Fibroblast of lung (primary cell): ENCODE measurements at regions not wholly inside any gene's neighbourhood (a gene's known extent, or its start where the extent isn't known, plus 50 kb on each side); places are given as distances from the start of the nearest gene placed in this dataset.

Source experiments
- DNase-seq, 2 donors: peaks; one replicate each; pipeline versions ENCODE4 v3.0.0 to v3.0.0-alpha.2; 2010; ENCODE audit warnings: low read depth in 2 of 2
- H2AFZ ChIP-seq: 2 replicates; pipeline ENCODE4 v1.5.1; 2012; ENCODE audit warnings: low read length, control low read depth, inconsistent platforms
- H3K27ac ChIP-seq: 2 replicates; pipeline ENCODE4 v1.5.1; 2011; ENCODE audit warnings: low read length, control low read depth; ENCODE audit not compliant: insufficient read depth
- H3K27me3 ChIP-seq: 2 replicates; pipeline ENCODE4 v1.5.1; 2011; ENCODE audit warnings: mild to moderate bottlenecking, low read length; ENCODE audit not compliant: control insufficient read depth, insufficient read depth
- H3K36me3 ChIP-seq: 2 replicates; pipeline ENCODE4 v1.5.1; 2011; ENCODE audit warnings: low read length; ENCODE audit not compliant: control insufficient read depth, insufficient read depth
- H3K4me1 ChIP-seq: 2 replicates; pipeline ENCODE4 v1.5.1; 2011; ENCODE audit warnings: low read length; ENCODE audit not compliant: control insufficient read depth, insufficient read depth; ENCODE audit errors: extremely low read depth
- H3K4me2 ChIP-seq: 2 replicates; pipeline ENCODE4 v1.5.1; 2011; ENCODE audit warnings: low read length, control low read depth; ENCODE audit not compliant: insufficient read depth; ENCODE audit errors: extremely low read depth
- H3K4me3 ChIP-seq, 4 experiments: fragments of 200-600 bp in 1 of 4; sonication (generic) in 1 of 4; replicated peaks in 1 of 4; 2 replicates each; pipeline ENCODE4 v1.5.1; 2011 to 2016; ENCODE audit warnings: low read length in 4 of 4, low read depth in 3 of 4, mild to moderate bottlenecking in 3 of 4, control low read depth in 2 of 4, inconsistent platforms in 1 of 4, mixed read lengths in 1 of 4; ENCODE audit not compliant: insufficient read depth in 1 of 4; ENCODE audit errors: control extremely low read depth in 1 of 4
- H3K79me2 ChIP-seq: 2 replicates; pipeline ENCODE4 v1.5.1; 2012; ENCODE audit warnings: mild to moderate bottlenecking, low read length, inconsistent platforms; ENCODE audit not compliant: control insufficient read depth, insufficient read depth
- H3K9ac ChIP-seq: 2 replicates; pipeline ENCODE4 v1.5.1; 2011; ENCODE audit warnings: mild to moderate bottlenecking, low read length, control low read depth; ENCODE audit not compliant: insufficient read depth
- H3K9me3 ChIP-seq: 2 replicates; pipeline ENCODE4 v1.5.1; 2012; ENCODE audit warnings: low read depth, low read length; ENCODE audit not compliant: control insufficient read depth, insufficient read depth
- H4K20me1 ChIP-seq: 2 replicates; pipeline ENCODE4 v1.5.1; 2011; ENCODE audit warnings: low read length; ENCODE audit not compliant: control insufficient read depth, insufficient read depth; ENCODE audit errors: extremely low read depth
- EZH2 ChIP-seq: IDR thresholded peaks from 2 replicates; pipeline ENCODE4 v1.5.1; 2012; ENCODE audit warnings: low read length, control low read depth, mild to moderate bottlenecking; ENCODE audit errors: missing control alignments
- TF ChIP-seq, protein P1 (sequence below), 2 donors: IDR thresholded peaks in 1 of 2; conservative IDR thresholded peaks in 1 of 2; 1 replicate in 1 of 2; 2 replicates in 1 of 2; pipeline ENCODE4 v1.5.1; 2011 to 2012; ENCODE audit warnings: low read length in 2 of 2, control low read depth in 1 of 2, inconsistent platforms in 1 of 2, low read depth in 1 of 2, mild to moderate bottlenecking in 1 of 2

DNA sequence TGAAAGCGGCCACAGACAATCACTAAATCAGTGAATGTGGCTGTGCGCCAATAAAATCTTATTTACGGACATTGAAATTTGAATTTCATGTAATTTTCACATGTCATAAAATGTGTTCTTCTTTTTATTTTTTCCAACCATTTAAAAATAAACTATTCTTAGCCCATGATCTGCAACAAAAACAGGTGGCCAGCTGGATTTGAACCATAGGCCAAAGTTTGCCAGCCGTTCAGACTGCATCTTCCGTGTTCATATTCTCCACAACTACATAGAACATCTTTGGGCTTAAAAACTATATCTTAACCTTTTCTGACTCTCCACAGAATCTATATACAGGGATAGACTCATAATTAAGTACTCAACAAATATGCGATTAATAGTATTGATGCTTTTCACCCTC, 81.2 kb upstream of the RALGPS2 start:
- H3K9ac ChIP-seq: no peak overlapping the region
- no peak for DNase-seq
- H3K36me3 ChIP-seq: no peaks in the 10 kb centered on the region

DNA sequence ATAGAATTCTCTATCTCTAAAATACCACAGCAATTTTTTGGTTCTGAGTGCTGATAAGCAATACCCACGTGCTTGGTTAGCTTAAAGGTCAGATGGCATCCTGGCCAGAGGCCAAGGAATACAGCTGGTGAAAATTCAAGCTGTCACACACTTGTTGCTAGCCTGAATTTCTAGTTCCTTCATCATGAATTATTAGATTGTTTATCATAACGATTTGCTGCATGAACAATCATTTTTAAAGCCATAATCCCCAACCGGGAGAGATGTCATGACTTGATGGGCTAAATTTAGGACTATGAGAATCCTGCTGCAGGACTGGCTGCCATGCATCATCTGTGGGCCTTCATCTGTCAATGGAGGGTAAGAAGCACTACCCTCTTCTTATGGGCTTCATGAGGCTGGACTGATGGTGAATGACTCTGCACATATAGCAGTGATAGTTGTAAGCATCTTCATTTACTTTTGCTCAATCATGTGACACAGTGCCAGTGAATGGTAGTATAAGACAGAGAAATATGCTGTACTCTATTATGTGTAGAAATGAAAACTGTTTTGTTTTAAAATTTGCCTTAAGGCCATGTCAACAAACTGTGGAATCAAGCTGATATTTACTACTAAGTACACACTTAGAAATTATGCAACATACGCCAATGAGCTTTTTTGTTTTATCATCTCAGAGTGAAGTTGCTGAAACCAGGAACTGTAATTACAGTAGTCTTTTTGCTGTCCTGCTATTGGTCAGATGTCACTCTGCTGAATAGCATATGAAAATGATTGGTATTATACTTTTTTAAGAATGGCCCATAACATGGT, 80.5 kb upstream of the RALGPS2 start:
- Histone ChIP-seq H3K27ac (peak overlapping the region; percentile 44), H3K9me3 (no peaks in the 10 kb centered on the region), H3K4me2 (peak overlapping the region; percentile 26), H3K9ac (no peak overlapping the region), H3K4me1 (peaks cover 10% of the 10 kb centered on the region), H3K79me2 (no peaks in the 10 kb centered on the region), H2AFZ (no peak overlapping the region), H3K4me3 (no peak overlapping the region), H3K27me3 (no peaks in the 10 kb centered on the region), H3K36me3 (no peaks in the 10 kb centered on the region), H4K20me1 (no peaks in the 10 kb centered on the region)
- DNase-seq: peak; percentile 58 to 71
- TF ChIP-seq EZH2: no peak
- TF ChIP-seq, protein P1, sequence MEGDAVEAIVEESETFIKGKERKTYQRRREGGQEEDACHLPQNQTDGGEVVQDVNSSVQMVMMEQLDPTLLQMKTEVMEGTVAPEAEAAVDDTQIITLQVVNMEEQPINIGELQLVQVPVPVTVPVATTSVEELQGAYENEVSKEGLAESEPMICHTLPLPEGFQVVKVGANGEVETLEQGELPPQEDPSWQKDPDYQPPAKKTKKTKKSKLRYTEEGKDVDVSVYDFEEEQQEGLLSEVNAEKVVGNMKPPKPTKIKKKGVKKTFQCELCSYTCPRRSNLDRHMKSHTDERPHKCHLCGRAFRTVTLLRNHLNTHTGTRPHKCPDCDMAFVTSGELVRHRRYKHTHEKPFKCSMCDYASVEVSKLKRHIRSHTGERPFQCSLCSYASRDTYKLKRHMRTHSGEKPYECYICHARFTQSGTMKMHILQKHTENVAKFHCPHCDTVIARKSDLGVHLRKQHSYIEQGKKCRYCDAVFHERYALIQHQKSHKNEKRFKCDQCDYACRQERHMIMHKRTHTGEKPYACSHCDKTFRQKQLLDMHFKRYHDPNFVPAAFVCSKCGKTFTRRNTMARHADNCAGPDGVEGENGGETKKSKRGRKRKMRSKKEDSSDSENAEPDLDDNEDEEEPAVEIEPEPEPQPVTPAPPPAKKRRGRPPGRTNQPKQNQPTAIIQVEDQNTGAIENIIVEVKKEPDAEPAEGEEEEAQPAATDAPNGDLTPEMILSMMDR (conservative IDR thresholded peaks at IDR 0.05 in 1 of 2, IDR thresholded peaks at IDR 0.05 in 1 of 2; ENCODE audit: low read depth in 1 of 2, low read length in 2 of 2): no peak

More for the DNA sequence above, 81.2 kb upstream of the RALGPS2 start:
- H3K4me1 ChIP-seq: peaks cover 10% of the 10 kb centered on the region
- no peaks in the 10 kb centered on the region for H4K20me1 ChIP-seq
- no peaks in the 10 kb centered on the region for H3K27me3 ChIP-seq
- H3K4me2 ChIP-seq: no peak overlapping the region
- no peaks in the 10 kb centered on the region for H3K79me2 ChIP-seq
- H2AFZ ChIP-seq: no peak overlapping the region
- TF ChIP-seq, protein P1 (conservative IDR thresholded peaks at IDR 0.05 in 1 of 2, IDR thresholded peaks at IDR 0.05 in 1 of 2; ENCODE audit: low read depth in 1 of 2, low read length in 2 of 2): no peak
- TF ChIP-seq EZH2: no peak
- no peaks in the 10 kb centered on the region for H3K9me3 ChIP-seq
- no peak overlapping the region for H3K4me3 ChIP-seq
- H3K27ac ChIP-seq: no peak overlapping the region

GRCh38 chr1:178645157-178645807, 79.8 kb upstream of the RALGPS2 start:
- peak in 1 of 2 donors; percentile 48 for DNase-seq
- Histone ChIP-seq H3K4me1 (peaks cover 10% of the 10 kb centered on the region), H3K9ac (no peak overlapping the region), H4K20me1 (no peaks in the 10 kb centered on the region), H3K79me2 (no peaks in the 10 kb centered on the region), H3K4me2 (no peak overlapping the region), H3K4me3 (no peak overlapping the region), H3K27ac (no peak overlapping the region), H3K36me3 (no peaks in the 10 kb centered on the region), H3K9me3 (no peaks in the 10 kb centered on the region), H2AFZ (no peak overlapping the region), H3K27me3 (no peaks in the 10 kb centered on the region)
- no peak for TF ChIP-seq EZH2
